ENCODE measurements at regions not wholly inside any gene's neighbourhood (a gene's known extent, or its start where the extent isn't known, plus 50 kb on each side); places are given as distances from the start of the nearest gene placed in this dataset.

DNA sequence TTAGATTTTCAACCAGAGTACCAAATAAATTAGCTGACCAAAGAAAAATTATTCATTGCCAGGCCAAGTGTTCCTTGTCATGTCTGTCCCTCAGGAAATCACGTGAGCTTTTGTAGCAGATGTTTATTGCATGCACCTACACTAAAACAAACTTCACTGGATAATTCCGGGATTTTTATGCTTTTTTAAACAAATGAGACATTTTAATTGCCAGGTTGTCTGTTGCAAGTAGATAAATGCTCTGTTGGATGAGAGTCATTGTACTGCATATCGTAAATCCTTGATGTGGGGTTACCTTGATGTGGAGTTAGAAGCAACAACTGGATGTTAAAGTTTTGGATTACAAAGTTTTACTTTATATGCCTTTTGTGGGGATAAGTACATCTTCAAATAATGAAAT lies 1187.7 kb upstream of the PCDH9 start:
- no peak for FAIRE-seq
- no peak for DNase-seq (ENCODE audit: low read depth)
- Histone ChIP-seq H3K4me3 (ENCODE audit: low read depth, low read length) (no peak overlapping the region), H3K27me3 (ENCODE audit: control insufficient read depth, insufficient read depth, low read length) (no peaks in the 10 kb centered on the region), H3K36me3 (ENCODE audit: control insufficient read depth, insufficient read depth, low read length) (no peaks in the 10 kb centered on the region)
- TF ChIP-seq CTCF (IDR thresholded peaks at IDR 0.05; ENCODE audit: insufficient read depth, low read length, severe bottlenecking), result no peak

DNA sequence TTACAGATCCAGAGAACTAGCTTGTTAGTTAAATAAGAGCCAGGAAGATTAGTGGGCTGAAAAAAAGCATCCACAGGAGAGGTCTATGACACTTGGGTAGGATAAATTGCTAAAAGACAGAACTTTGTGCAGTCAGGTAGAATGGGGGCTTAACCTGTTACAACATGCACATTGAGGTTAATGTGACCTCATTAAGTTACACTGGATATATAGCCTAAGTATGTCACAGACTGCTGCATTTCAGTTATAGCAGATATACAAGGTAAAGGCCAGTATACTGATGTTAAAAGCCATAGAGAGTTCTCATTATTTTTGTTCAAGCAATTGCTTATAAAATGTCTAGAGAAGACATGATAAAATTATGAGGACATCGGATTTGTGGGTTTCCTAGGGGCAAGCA lies 1179.9 kb upstream of the PCDH9 start:
- no peak for TF ChIP-seq CTCF (IDR thresholded peaks at IDR 0.05; ENCODE audit: insufficient read depth, low read length, severe bottlenecking)
- no peak for DNase-seq (ENCODE audit: low read depth)
- Histone ChIP-seq H3K27me3 (ENCODE audit: control insufficient read depth, insufficient read depth, low read length) (no peaks in the 10 kb centered on the region), H3K36me3 (ENCODE audit: control insufficient read depth, insufficient read depth, low read length) (no peaks in the 10 kb centered on the region), H3K4me3 (ENCODE audit: low read depth, low read length) (no peak overlapping the region)
- no peak for FAIRE-seq

DNA sequence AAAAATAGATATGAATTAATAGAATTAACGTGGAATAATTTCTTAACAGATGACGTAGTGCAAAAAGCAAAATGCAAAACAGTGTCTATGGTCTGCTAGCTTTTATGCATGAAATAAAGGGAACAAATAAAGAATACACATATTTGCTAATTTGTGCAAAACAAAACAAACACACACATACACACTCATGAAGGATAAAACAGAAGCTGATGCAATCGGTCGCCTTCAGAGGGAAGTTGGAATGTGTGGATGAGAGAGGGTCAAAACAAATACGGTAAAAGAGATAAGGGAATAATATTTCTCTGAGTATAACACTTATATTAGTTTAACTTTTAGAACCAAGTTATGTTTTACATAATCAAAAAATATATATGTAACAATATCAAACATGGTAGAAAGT lies 1160.9 kb upstream of the PCDH9 start:
- Histone ChIP-seq H3K27me3 (ENCODE audit: control insufficient read depth, insufficient read depth, low read length) (no peaks in the 10 kb centered on the region), H3K4me3 (ENCODE audit: low read depth, low read length) (no peak overlapping the region), H3K36me3 (ENCODE audit: control insufficient read depth, insufficient read depth, low read length) (no peaks in the 10 kb centered on the region)
- no peak for FAIRE-seq
- TF ChIP-seq CTCF (IDR thresholded peaks at IDR 0.05; ENCODE audit: insufficient read depth, low read length, severe bottlenecking), result no peak
- no peak for DNase-seq (ENCODE audit: low read depth)

GRCh38 chr13:68386808-68387207 lies 1156.7 kb upstream of the PCDH9 start:
- no peak for TF ChIP-seq CTCF (IDR thresholded peaks at IDR 0.05; ENCODE audit: insufficient read depth, low read length, severe bottlenecking)
- H3K36me3 ChIP-seq (ENCODE audit: control insufficient read depth, insufficient read depth, low read length), result no peaks in the 10 kb centered on the region
- H3K4me3 ChIP-seq (ENCODE audit: low read depth, low read length), result no peak overlapping the region
- DNase-seq (ENCODE audit: low read depth), result no peak
- FAIRE-seq, result no peak
- H3K27me3 ChIP-seq (ENCODE audit: control insufficient read depth, insufficient read depth, low read length), result no peaks in the 10 kb centered on the region

- DNase-seq (ENCODE audit: low read depth), result no peak
- no peak for TF ChIP-seq CTCF (IDR thresholded peaks at IDR 0.05; ENCODE audit: insufficient read depth, low read length, severe bottlenecking)
- no peak overlapping the region for H3K4me3 ChIP-seq (ENCODE audit: low read depth, low read length)
- H3K36me3 ChIP-seq (ENCODE audit: control insufficient read depth, insufficient read depth, low read length), result no peaks in the 10 kb centered on the region
- FAIRE-seq, result no peak
- H3K27me3 ChIP-seq (ENCODE audit: control insufficient read depth, insufficient read depth, low read length), result no peaks in the 10 kb centered on the region
Observed at GRCh38 chr13:68380041-68380973, 1150.2 kb upstream of the PCDH9 start.

DNA sequence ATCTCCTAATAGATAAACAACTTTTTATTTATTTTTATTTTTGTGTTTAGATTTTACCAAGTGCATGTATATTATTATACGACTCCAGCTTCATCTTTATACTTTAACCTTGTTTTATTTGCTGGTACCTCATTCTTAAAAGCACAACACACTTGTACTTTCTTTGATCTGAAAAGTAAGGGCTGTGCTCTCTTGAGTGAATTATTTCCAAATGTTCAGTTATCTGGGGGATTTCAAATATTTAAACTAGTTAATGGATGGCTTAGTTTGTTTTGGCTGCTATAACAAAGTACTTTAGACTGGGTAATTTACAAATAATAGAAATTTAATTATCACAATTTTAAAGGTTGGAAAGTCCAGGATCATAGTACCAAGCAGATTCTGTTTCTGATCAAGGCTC lies 1148.2 kb upstream of the PCDH9 start:
- no peak for FAIRE-seq
- TF ChIP-seq CTCF (IDR thresholded peaks at IDR 0.05; ENCODE audit: insufficient read depth, low read length, severe bottlenecking), result no peak
- Histone ChIP-seq H3K4me3 (ENCODE audit: low read depth, low read length) (no peak overlapping the region), H3K27me3 (ENCODE audit: control insufficient read depth, insufficient read depth, low read length) (no peaks in the 10 kb centered on the region), H3K36me3 (ENCODE audit: control insufficient read depth, insufficient read depth, low read length) (no peaks in the 10 kb centered on the region)
- no peak for DNase-seq (ENCODE audit: low read depth)
